Transverse colon (tissue), 4 donors: ENCODE measurements at regions not wholly inside any gene's neighbourhood (a gene's known extent, or its start where the extent isn't known, plus 50 kb on each side); places are given as distances from the start of the nearest gene placed in this dataset.

Experiments
- DNase-seq: peaks from one replicate; pipeline ENCODE4 v3.0.0-alpha.2; 2019
- H3K27ac ChIP-seq, 4 donors: fragments of 200-600 bp; sonication (generic); 2 replicates each; pipeline ENCODE4 v1.5.1; 2016 to 2018; ENCODE audit warnings: inconsistent platforms in 4 of 4
- H3K27me3 ChIP-seq: fragments of 200-600 bp; sonication (generic); 2 replicates; pipeline ENCODE4 v1.5.1; 2017; ENCODE audit warnings: inconsistent platforms
- H3K36me3 ChIP-seq, 4 donors: fragments of 200-600 bp; sonication (generic); 2 replicates each; pipeline ENCODE4 v1.5.1; 2017 to 2019; ENCODE audit warnings: inconsistent platforms in 4 of 4
- H3K4me1 ChIP-seq, 4 donors: fragments of 200-600 bp; sonication (generic); 2 replicates each; pipeline ENCODE4 v1.5.1; 2017 to 2020; ENCODE audit warnings: inconsistent platforms in 4 of 4
- H3K4me3 ChIP-seq, 4 donors: fragments of 200-600 bp; sonication (generic); 1 replicate in 1 of 4; 2 replicates in 3 of 4; pipeline versions ENCODE4 v1.5.1 to v1.6.1; 2017 to 2019; ENCODE audit warnings: inconsistent platforms in 4 of 4
- H3K9me3 ChIP-seq, 2 donors: fragments of 200-600 bp; sonication (generic); 2 replicates each; pipeline ENCODE4 v1.5.1; 2017 to 2019; ENCODE audit warnings: inconsistent platforms in 2 of 2
- CTCF ChIP-seq, 5 experiments: fragments of 200-600 bp in 3 of 5; fragments of 450-650 bp in 2 of 5; sonication (generic) in 3 of 5; IDR thresholded peaks; 1 replicate in 2 of 5; 2 replicates in 3 of 5; pipeline ENCODE4 v1.5.1; 2016 to 2017; ENCODE audit warnings: antibody characterized with exemption in 5 of 5, inconsistent platforms in 3 of 5, mild to moderate bottlenecking in 2 of 5, moderate library complexity in 1 of 5
- EP300 ChIP-seq: sonication (generic); formaldehyde crosslinking; IDR thresholded peaks from one replicate; pipeline ENCODE4 v1.6.1; 2017; ENCODE audit warnings: antibody characterized with exemption, low read depth
- POLR2A ChIP-seq: fragments of 450-650 bp; IDR thresholded peaks from one replicate; pipeline ENCODE4 v1.6.1; 2016; ENCODE audit warnings: antibody characterized with exemption, mild to moderate bottlenecking, moderate library complexity
- POLR2AphosphoS5 ChIP-seq, 3 donors: sonication (generic); formaldehyde crosslinking; IDR thresholded peaks; one replicate each; pipeline ENCODE4 v1.6.1; 2016; ENCODE audit warnings: antibody characterized with exemption in 3 of 3
- WGBS, 2 donors: methylation state at CpG; one replicate each; pipeline ENCODE4 v1.1.5; 2018; ENCODE audit warnings: low coverage in 1 of 2; 5-methylcytosine and 5-hydroxymethylcytosine counted together
- in situ Hi-C, 4 donors: fragments of 200-750 bp; cut with MboI; loops; one replicate each; pipeline versions ENCODE4 v1.15.0 to v1.15.1; 2017; ENCODE audit warnings: low sequenced_read_pairs in 3 of 4, low pct_ligation_motif_present in 1 of 4, low pct_unique_long_range_greater_than_20kb in 1 of 4
- intact Hi-C: fragments of 100-400 bp; cut with DNase I; formaldehyde crosslinking; loops from one replicate; pipeline ENCODE4 v1.15.1; 2023; ENCODE audit warnings: low total_unique reads

DNA sequence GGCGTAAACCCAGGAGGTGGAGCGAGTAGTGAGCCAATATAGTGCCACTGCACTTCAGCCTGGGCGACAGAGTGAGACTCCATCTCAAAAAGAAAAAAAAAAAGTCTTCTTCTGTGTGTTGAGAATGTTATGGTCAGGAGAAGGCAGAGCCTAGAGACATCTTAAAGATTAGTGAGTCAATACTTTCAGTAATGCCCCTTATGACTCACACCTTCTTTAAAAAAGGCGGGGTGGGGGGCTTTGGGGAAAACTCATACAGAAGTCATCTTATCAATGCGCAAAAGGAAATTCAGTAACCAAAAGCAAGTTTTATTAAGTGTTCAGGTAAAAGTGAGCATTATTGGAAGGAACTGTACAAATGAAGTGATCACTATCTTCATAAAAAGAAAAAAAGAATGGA, 1369.8 kb upstream of the LRRTM3 start:
- no peaks in the 10 kb centered on the region for H3K4me1 ChIP-seq
- TF ChIP-seq EP300 (no peak), POLR2A (no peak), POLR2AphosphoS5 (IDR thresholded peaks at IDR 0.05) (no peak), CTCF (IDR thresholded peaks at IDR 0.05) (no peak)
- intact Hi-C loops: no loop called here
- DNase-seq: no peak
- H3K36me3 ChIP-seq: no peaks in the 10 kb centered on the region
- no peaks in the 10 kb centered on the region for H3K9me3 ChIP-seq
- no peak overlapping the region for H3K27ac ChIP-seq
- 87 to 93% methylated on average over 5 of the region's 5 CpGs for WGBS, 2 donors
- H3K27me3 ChIP-seq: no peaks in the 10 kb centered on the region
- no peak overlapping the region for H3K4me3 ChIP-seq
- in situ Hi-C loops: no loop called here

- 59 to 63% methylated on average over 2 of the region's 2 CpGs for WGBS, 2 donors
- H3K4me1 ChIP-seq: no peaks in the 10 kb centered on the region
- intact Hi-C loops (no loop called here), in situ Hi-C loops (no loop called here)
- no peaks in the 10 kb centered on the region for H3K9me3 ChIP-seq
- no peak for DNase-seq
- H3K36me3 ChIP-seq: no peaks in the 10 kb centered on the region
- peak overlapping the region in 1 of 4 donors; percentile 15 for H3K27ac ChIP-seq
- no peak overlapping the region for H3K4me3 ChIP-seq
- no peaks in the 10 kb centered on the region for H3K27me3 ChIP-seq
- no peak for TF ChIP-seq POLR2AphosphoS5 (IDR thresholded peaks at IDR 0.05)
- TF ChIP-seq EP300: no peak
- TF ChIP-seq POLR2A: no peak
- TF ChIP-seq CTCF (IDR thresholded peaks at IDR 0.05): no peak
Measured at GRCh38 chr10:65559369-65559768, 1366.5 kb upstream of the LRRTM3 start.

GRCh38 chr10:65565246-65565645, 1360.6 kb upstream of the LRRTM3 start:
- in situ Hi-C loops: no loop called here
- WGBS, 2 donors: 68 to 80% methylated on average over 1 of the region's 1 CpG
- Histone ChIP-seq H3K27me3 (no peaks in the 10 kb centered on the region), H3K4me1 (no peaks in the 10 kb centered on the region), H3K4me3 (no peak overlapping the region), H3K9me3 (no peaks in the 10 kb centered on the region), H3K36me3 (no peaks in the 10 kb centered on the region), H3K27ac (no peak overlapping the region)
- intact Hi-C loops: no loop called here
- TF ChIP-seq POLR2A: no peak
- TF ChIP-seq POLR2AphosphoS5 (IDR thresholded peaks at IDR 0.05): no peak
- no peak for DNase-seq

DNA sequence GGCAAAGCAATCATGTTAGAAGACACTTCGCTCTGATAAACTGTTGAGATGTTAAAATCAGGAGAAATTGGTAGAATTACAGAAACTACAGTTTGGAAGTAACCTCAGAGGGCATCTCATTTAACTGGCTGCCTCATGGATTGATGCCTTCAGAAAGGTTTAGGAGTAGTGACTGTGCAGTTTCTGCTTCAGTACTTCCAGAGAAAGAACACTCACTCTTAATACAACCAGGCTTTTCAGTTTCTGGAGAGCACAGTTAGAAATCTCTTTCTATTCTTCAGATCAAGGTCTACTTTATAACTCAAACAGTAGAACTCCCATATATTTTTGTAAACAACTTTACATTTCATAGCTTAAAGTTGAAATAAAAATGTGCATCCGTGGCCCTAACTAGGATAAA, 1358.9 kb upstream of the LRRTM3 start:
- Histone ChIP-seq H3K4me3 (no peak overlapping the region), H3K9me3 (no peaks in the 10 kb centered on the region), H3K4me1 (peaks cover 0 to 6% (median 2%) of the 10 kb centered on the region in 4 donors), H3K27me3 (no peaks in the 10 kb centered on the region), H3K27ac (no peak overlapping the region), H3K36me3 (no peaks in the 10 kb centered on the region)
- no peak for DNase-seq
- in situ Hi-C loops (no loop called here), intact Hi-C loops (no loop called here)
- TF ChIP-seq POLR2A: no peak
- no peak for TF ChIP-seq EP300
- no peak for TF ChIP-seq POLR2AphosphoS5 (IDR thresholded peaks at IDR 0.05)
- TF ChIP-seq CTCF (IDR thresholded peaks at IDR 0.05): no peak
- WGBS, 2 donors: 50 to 66% methylated on average over 2 of the region's 2 CpGs
